Chondrocyte (in vitro differentiated cells): ENCODE measurements at regions not wholly inside any gene's neighbourhood (a gene's known extent, or its start where the extent isn't known, plus 50 kb on each side); places are given as distances from the start of the nearest gene placed in this dataset.

ENCODE experiments used
- DNase-seq: peaks from one replicate; pipeline ENCODE4 v3.0.0; 2021; ENCODE audit warnings: mixed read lengths, low spot score
- H3K27ac Mint-ChIP-seq: one replicate; pipeline ENCODE4 v1.8.0; 2021; ENCODE audit warnings: mild to moderate bottlenecking, moderate library complexity, mixed read lengths; ENCODE audit not compliant: unreplicated experiment
- H3K27me3 Mint-ChIP-seq: 2 replicates; pipeline ENCODE4 v1.8.0; 2021; ENCODE audit warnings: low read depth, mixed read lengths
- H3K36me3 Mint-ChIP-seq: 2 replicates; pipeline ENCODE4 v1.8.0; 2021; ENCODE audit warnings: low read depth, mixed read lengths
- H3K4me1 Mint-ChIP-seq: 2 replicates; pipeline ENCODE4 v1.8.0; 2021; ENCODE audit warnings: low read depth, mild to moderate bottlenecking, mixed read lengths
- H3K4me3 Mint-ChIP-seq: one replicate; pipeline ENCODE4 v1.8.0; 2021; ENCODE audit warnings: mild to moderate bottlenecking, moderate library complexity, mixed read lengths; ENCODE audit not compliant: unreplicated experiment
- H3K9me3 Mint-ChIP-seq: 2 replicates; pipeline ENCODE4 v1.8.0; 2021; ENCODE audit warnings: low read depth, mixed read lengths
- TF ChIP-seq, protein P1 (sequence below): fragments of 200-600 bp; sonication (generic); IDR thresholded peaks from 2 replicates; pipeline ENCODE4 v1.5.0; 2021; ENCODE audit warnings: antibody characterized with exemption, mild to moderate bottlenecking, moderate library complexity

DNA sequence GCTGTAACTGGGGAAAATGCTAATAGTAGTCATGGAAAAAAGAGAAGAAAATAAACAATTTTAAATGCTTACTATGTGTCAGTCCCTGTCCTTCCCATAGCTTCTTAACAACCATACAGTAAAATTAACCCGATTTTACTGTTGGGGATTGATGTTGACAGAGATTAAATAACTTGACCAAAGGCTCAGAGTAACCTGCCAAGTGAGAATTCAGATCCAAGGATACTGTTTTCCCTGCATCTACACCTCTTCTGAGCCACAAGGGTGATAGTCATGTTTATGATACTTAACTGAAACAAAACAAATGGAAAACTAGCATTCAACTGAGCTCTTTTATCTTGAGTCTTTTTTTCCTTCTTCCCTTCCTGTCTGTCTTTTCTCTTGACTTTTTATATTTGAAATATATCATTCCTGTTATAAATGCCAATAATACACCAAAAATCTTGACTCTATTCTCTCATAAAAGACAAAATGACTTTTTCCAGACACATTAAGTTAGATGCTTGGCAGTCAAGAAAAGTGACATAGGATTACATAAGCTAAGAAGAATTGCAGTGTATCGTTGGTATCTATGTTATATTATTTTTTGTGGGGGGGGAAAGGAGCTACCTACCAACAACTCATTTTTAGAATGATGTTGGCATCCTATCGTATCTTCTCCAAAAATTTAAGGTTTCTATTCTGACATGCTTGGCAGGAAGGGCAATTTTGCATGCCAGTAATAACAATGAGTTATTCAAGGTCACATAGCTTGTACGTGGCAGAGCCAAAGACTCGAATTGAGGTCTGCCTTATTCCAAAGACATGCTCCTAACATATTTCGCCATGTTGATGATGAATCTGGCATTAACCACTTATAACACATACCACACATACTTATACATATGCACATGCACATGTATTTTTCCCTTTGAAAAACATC, 306.6 kb upstream of the KCNH8 start:
- Mint-ChIP-seq H3K4me3 (no peak overlapping the region), H3K9me3 (no peaks in the 10 kb centered on the region), H3K27me3 (peaks cover 20% of the 10 kb centered on the region), H3K4me1 (peaks cover 5% of the 10 kb centered on the region), H3K27ac (no peak overlapping the region), H3K36me3 (no peaks in the 10 kb centered on the region)
- TF ChIP-seq, protein P1, sequence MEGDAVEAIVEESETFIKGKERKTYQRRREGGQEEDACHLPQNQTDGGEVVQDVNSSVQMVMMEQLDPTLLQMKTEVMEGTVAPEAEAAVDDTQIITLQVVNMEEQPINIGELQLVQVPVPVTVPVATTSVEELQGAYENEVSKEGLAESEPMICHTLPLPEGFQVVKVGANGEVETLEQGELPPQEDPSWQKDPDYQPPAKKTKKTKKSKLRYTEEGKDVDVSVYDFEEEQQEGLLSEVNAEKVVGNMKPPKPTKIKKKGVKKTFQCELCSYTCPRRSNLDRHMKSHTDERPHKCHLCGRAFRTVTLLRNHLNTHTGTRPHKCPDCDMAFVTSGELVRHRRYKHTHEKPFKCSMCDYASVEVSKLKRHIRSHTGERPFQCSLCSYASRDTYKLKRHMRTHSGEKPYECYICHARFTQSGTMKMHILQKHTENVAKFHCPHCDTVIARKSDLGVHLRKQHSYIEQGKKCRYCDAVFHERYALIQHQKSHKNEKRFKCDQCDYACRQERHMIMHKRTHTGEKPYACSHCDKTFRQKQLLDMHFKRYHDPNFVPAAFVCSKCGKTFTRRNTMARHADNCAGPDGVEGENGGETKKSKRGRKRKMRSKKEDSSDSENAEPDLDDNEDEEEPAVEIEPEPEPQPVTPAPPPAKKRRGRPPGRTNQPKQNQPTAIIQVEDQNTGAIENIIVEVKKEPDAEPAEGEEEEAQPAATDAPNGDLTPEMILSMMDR: no peak
- DNase-seq: no peak

DNA sequence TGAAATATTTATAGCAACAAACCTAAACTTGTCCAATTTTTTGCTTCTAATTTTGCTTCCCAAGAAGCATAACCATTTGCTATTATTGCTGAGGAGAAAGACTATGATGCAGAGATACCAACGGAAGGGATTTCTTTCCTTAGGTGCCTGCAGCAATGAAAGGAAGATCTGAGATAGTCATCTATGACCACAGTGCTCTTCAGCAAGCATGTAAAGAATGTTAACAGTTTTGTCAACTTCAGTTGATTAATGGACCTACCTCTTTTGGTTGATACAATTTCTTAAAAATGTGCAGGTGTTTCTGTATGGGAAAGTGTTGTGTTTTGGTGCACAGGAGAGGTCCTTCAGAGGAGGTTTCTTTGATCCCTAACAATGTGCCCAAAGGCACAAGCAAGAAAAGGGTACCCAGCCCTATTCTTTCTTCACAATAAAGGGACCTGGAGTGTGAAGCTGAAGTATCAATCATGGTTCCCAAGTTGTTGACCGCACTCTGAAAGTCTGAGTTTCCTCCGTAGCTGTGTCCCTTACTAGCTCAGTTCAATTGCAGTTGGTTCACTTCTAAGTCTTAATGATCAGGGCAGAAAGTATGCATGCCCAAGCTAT, 307.7 kb upstream of the KCNH8 start:
- no peak for DNase-seq
- Mint-ChIP-seq H3K27ac (no peak overlapping the region), H3K4me3 (no peak overlapping the region), H3K27me3 (peaks cover 21% of the 10 kb centered on the region), H3K4me1 (peaks cover 5% of the 10 kb centered on the region), H3K9me3 (no peaks in the 10 kb centered on the region), H3K36me3 (no peaks in the 10 kb centered on the region)
- TF ChIP-seq, protein P1: no peak

DNA sequence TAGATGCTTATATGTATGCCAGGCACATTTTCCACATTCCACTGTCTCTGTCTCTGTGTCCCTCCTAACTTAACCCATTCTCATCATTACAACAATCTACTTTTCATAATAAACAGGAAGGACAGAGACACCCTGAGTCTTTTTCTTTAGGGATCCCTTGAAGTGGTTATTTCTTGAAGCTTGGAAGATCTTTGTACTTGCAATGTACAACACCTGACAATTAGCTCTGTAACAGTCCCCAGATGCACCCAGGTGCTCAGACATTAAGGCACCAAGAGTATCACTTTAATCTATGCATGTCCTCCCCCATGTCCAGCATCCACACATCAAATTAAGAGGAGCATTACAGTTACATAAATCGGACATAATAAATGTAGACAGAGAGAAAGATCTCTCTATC, 309.6 kb upstream of the KCNH8 start:
- H3K27ac Mint-ChIP-seq: no peak overlapping the region
- TF ChIP-seq, protein P1: no peak
- H3K9me3 Mint-ChIP-seq: no peaks in the 10 kb centered on the region
- H3K36me3 Mint-ChIP-seq: no peaks in the 10 kb centered on the region
- H3K4me1 Mint-ChIP-seq: peaks cover 5% of the 10 kb centered on the region
- peaks cover 14% of the 10 kb centered on the region for H3K27me3 Mint-ChIP-seq
- DNase-seq: no peak
- no peak overlapping the region for H3K4me3 Mint-ChIP-seq

DNA sequence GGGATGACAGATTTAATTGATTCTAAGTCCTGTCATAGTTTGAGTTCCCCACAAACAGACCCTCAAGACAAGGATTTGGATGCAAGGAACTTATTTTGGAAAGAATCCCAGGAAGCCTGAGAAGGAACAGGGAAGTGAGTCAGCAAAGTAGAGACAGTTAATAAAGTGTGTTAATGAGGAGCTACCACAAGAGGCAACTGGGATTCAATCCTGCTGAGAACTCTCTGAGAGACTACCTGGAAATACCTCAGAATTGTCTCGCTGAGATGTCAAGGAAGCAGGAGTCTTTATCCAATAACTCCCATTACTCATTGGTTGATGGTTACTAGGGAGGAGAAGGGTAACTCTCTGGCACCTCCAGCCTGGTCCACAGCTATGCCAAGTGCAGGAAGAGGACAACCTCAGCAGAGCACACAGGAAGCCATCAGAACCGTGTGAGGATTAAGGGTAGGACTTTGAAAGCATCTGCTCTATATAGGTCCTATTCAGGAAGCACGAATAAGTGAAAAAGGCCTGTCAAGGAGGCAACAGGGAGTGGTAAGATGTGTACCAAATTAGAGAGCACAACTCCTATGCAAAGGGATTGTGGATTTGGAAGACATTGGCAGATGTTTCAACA, 311.1 kb upstream of the KCNH8 start:
- no peaks in the 10 kb centered on the region for H3K9me3 Mint-ChIP-seq
- TF ChIP-seq, protein P1: no peak
- no peaks in the 10 kb centered on the region for H3K36me3 Mint-ChIP-seq
- H3K27ac Mint-ChIP-seq: no peak overlapping the region
- no peak overlapping the region for H3K4me3 Mint-ChIP-seq
- DNase-seq: no peak
- peaks cover 5% of the 10 kb centered on the region for H3K4me1 Mint-ChIP-seq
- H3K27me3 Mint-ChIP-seq: peaks cover 7% of the 10 kb centered on the region

- H3K27ac Mint-ChIP-seq: no peak overlapping the region
- H3K36me3 Mint-ChIP-seq: no peaks in the 10 kb centered on the region
- H3K9me3 Mint-ChIP-seq: no peaks in the 10 kb centered on the region
- TF ChIP-seq, protein P1: no peak
- H3K4me1 Mint-ChIP-seq: no peaks in the 10 kb centered on the region
- DNase-seq: no peak
- H3K27me3 Mint-ChIP-seq: peaks cover 7% of the 10 kb centered on the region
- H3K4me3 Mint-ChIP-seq: no peak overlapping the region
These were observed 313.3 kb upstream of the KCNH8 start for GRCh38 chr3:18835021-18835420.
